SK-N-SH treated with all-trans-retinoic acid at 6 μM for 48 hours (cell line): ENCODE measurements at regions not wholly inside any gene's neighbourhood (a gene's known extent, or its start where the extent isn't known, plus 50 kb on each side); places are given as distances from the start of the nearest gene placed in this dataset.

Source experiments
- ARNTL ChIP-seq: fragments of 450-650 bp; formaldehyde crosslinking; IDR thresholded peaks from 2 replicates; pipeline ENCODE4 v1.5.0; 2020; ENCODE audit warnings: low read depth, mild to moderate bottlenecking, moderate library complexity, borderline replicate concordance
- BACH2 ChIP-seq: fragments of 250-450 bp; sonication (Bioruptor Pico); IDR thresholded peaks from 2 replicates; pipeline ENCODE4 v1.9.0; 2021; ENCODE audit warnings: mild to moderate bottlenecking, borderline replicate concordance
- GLIS3 ChIP-seq: fragments of 250-450 bp; sonication (Bioruptor Pico); IDR thresholded peaks from 2 replicates; pipeline ENCODE4 v1.5.0; 2020; ENCODE audit warnings: mild to moderate bottlenecking, moderate library complexity
- PATZ1 ChIP-seq: fragments of 250-450 bp; sonication (Bioruptor Pico); IDR thresholded peaks from 2 replicates; pipeline ENCODE4 v1.8.0; 2020; ENCODE audit warnings: mild to moderate bottlenecking, moderate library complexity, borderline replicate concordance
- ZFP30 ChIP-seq: fragments of 450-650 bp; formaldehyde crosslinking; IDR thresholded peaks from 2 replicates; pipeline ENCODE4 v1.5.0; 2022; ENCODE audit warnings: mild to moderate bottlenecking, moderate library complexity
- ZNF70 ChIP-seq: fragments of 450-650 bp; formaldehyde crosslinking; IDR thresholded peaks from 2 replicates; pipeline ENCODE4 v1.5.0; 2020; ENCODE audit warnings: mild to moderate bottlenecking, moderate library complexity
- TF ChIP-seq, protein P1 (sequence below): fragments of 250-450 bp; sonication (Bioruptor Pico); IDR thresholded peaks from 2 replicates; pipeline ENCODE4 v1.5.1; 2020; ENCODE audit warnings: low read depth, mild to moderate bottlenecking, moderate library complexity
- TF ChIP-seq, protein P2 (sequence below): fragments of 250-450 bp; sonication (Bioruptor Pico); IDR thresholded peaks from 2 replicates; pipeline ENCODE4 v1.5.1; 2021; ENCODE audit warnings: mild to moderate bottlenecking, moderate library complexity

DNA sequence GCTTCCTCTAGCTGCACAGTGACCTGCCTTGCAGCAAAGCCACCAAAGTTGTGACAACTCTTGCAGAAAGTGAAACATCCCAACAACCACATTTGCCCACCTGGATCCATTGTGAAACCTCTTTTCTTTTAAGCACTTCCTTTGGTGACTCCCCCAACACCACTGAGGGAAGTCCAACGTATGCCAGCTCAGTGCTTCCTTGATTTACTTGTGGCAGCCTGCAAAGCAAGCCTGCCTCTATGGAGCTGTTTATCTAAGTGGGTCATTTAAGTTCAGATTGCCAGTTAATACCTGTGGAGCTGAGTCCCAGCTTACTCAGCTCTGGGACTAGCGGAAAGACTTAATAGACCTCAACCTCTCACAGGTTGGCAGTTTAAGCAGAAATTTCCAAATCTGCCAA is 230.8 kb upstream of the GHITM start:
- TF ChIP-seq BACH2 (CRISPR knock-in tag) (no peak), ARNTL (CRISPR knock-in tag) (no peak), GLIS3 (CRISPR knock-in tag) (no peak), ZFP30 (CRISPR knock-in tag) (no peak), PATZ1 (no peak), ZNF70 (CRISPR knock-in tag) (no peak)
- TF ChIP-seq, protein P1, sequence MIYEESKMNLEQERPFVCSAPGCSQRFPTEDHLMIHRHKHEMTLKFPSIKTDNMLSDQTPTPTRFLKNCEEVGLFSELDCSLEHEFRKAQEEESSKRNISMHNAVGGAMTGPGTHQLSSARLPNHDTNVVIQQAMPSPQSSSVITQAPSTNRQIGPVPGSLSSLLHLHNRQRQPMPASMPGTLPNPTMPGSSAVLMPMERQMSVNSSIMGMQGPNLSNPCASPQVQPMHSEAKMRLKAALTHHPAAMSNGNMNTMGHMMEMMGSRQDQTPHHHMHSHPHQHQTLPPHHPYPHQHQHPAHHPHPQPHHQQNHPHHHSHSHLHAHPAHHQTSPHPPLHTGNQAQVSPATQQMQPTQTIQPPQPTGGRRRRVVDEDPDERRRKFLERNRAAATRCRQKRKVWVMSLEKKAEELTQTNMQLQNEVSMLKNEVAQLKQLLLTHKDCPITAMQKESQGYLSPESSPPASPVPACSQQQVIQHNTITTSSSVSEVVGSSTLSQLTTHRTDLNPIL (CRISPR knock-in tag) = no peak
- TF ChIP-seq, protein P2, sequence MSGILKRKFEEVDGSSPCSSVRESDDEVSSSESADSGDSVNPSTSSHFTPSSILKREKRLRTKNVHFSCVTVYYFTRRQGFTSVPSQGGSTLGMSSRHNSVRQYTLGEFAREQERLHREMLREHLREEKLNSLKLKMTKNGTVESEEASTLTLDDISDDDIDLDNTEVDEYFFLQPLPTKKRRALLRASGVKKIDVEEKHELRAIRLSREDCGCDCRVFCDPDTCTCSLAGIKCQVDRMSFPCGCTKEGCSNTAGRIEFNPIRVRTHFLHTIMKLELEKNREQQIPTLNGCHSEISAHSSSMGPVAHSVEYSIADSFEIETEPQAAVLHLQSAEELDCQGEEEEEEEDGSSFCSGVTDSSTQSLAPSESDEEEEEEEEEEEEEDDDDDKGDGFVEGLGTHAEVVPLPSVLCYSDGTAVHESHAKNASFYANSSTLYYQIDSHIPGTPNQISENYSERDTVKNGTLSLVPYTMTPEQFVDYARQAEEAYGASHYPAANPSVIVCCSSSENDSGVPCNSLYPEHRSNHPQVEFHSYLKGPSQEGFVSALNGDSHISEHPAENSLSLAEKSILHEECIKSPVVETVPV (CRISPR knock-in tag) = no peak
